SK-N-SH (cell line): ENCODE measurements at regions not wholly inside any gene's neighbourhood (a gene's known extent, or its start where the extent isn't known, plus 50 kb on each side); places are given as distances from the start of the nearest gene placed in this dataset.
"Not testable (repeated sequence)": the region's sequence is repeated elsewhere in the genome, so short reads cannot be mapped to it uniquely, and the experiment has no call there.

Source experiments
- CTCF ChIA-PET: fragments of 300-600, 350-600 bp; formaldehyde crosslinking; extraction: SDS; loops from one replicate; lab custom pipeline; 2021; lab: Yijun Ruan, JAX
- POLR2A ChIA-PET: fragments of 350-600 bp; sonication (Branson Sonifier 250); formaldehyde crosslinking; extraction: SDS; loops from one replicate; lab custom pipeline; 2020; ENCODE audit warnings: antibody characterized with exemption, inconsistent platforms; lab: Yijun Ruan, JAX
- DNase-seq: peaks from one replicate; pipeline ENCODE4 v3.0.0; 2012
- H2AFZ ChIP-seq: fragments of 200-600 bp; sonication (generic); 2 replicates; pipeline ENCODE4 v1.8.1; 2016; ENCODE audit warnings: antibody characterized with exemption, mild to moderate bottlenecking, low read depth
- H3F3A ChIP-seq: fragments of 200-600 bp; sonication (generic); replicated peaks from 2 replicates; pipeline ENCODE3; 2016; ENCODE audit warnings: antibody characterized with exemption, mild to moderate bottlenecking; ENCODE audit not compliant: insufficient read depth
- H3K27ac ChIP-seq, 2 experiments: fragments of 200-500 bp in 1 of 2; fragments of 200-600 bp in 1 of 2; sonication (Bioruptor generic) in 1 of 2; sonication (generic), shearing (Covaris generic) in 1 of 2; 2 replicates each; pipeline versions ENCODE4 v1.5.1 to v1.6.1; 2014 to 2016; ENCODE audit warnings: low read depth in 2 of 2, inconsistent platforms in 1 of 2, low read length in 1 of 2, mild to moderate bottlenecking in 1 of 2, mixed read lengths in 1 of 2
- H3K27me3 ChIP-seq: fragments of 200-600 bp; sonication (generic), shearing (Covaris generic); 2 replicates; pipeline ENCODE4 v1.6.1; 2016; ENCODE audit warnings: mixed run types; ENCODE audit not compliant: insufficient read depth
- H3K36me3 ChIP-seq, 2 experiments: fragments of 200-500 bp in 1 of 2; fragments of 200-600 bp in 1 of 2; sonication (Bioruptor generic) in 1 of 2; sonication (generic) in 1 of 2; replicated peaks in 1 of 2; 2 replicates each; pipeline versions ENCODE3 to v1.5.1; 2014 to 2016; ENCODE audit warnings: low read length in 1 of 2, mild to moderate bottlenecking in 1 of 2; ENCODE audit not compliant: insufficient read depth in 2 of 2, control insufficient read depth in 1 of 2
- H3K4me1 ChIP-seq, 2 experiments: fragments of 200-500 bp in 1 of 2; fragments of 200-600 bp in 1 of 2; sonication (Bioruptor generic) in 1 of 2; sonication (generic), shearing (Covaris generic) in 1 of 2; 2 replicates each; pipeline versions ENCODE4 v1.5.1 to v1.6.1; 2014 to 2016; ENCODE audit warnings: low read depth in 1 of 2, low read length in 1 of 2, mixed run types in 1 of 2; ENCODE audit not compliant: insufficient read depth in 2 of 2, control insufficient read depth in 1 of 2
- H3K4me2 ChIP-seq: fragments of 200-600 bp; sonication (generic), shearing (Covaris generic); 2 replicates; pipeline ENCODE4 v1.6.1; 2017; ENCODE audit warnings: mixed run types
- H3K4me3 ChIP-seq, 2 experiments: fragments of 200-500 bp in 1 of 2; fragments of 200-600 bp in 1 of 2; sonication (Bioruptor generic) in 1 of 2; sonication (generic), shearing (Covaris generic) in 1 of 2; 2 replicates each; pipeline versions ENCODE4 v1.5.1 to v1.8.1; 2014 to 2016; ENCODE audit warnings: low read depth in 2 of 2, inconsistent platforms in 1 of 2, low read length in 1 of 2, mild to moderate bottlenecking in 1 of 2, mixed read lengths in 1 of 2, moderate library complexity in 1 of 2
- H3K79me2 ChIP-seq: fragments of 200-600 bp; sonication (generic); 2 replicates; pipeline ENCODE4 v1.8.1; 2017; ENCODE audit warnings: mild to moderate bottlenecking; ENCODE audit not compliant: insufficient read depth
- H3K9ac ChIP-seq: fragments of 200-600 bp; sonication (generic); 2 replicates; pipeline ENCODE4 v1.6.1; 2017; ENCODE audit warnings: mixed run types
- H3K9me2 ChIP-seq: fragments of 200-600 bp; sonication (generic); 2 replicates; pipeline ENCODE4 v1.6.1; 2017; ENCODE audit warnings: mixed run types
- H3K9me3 ChIP-seq: fragments of 200-600 bp; sonication (generic); 2 replicates; pipeline ENCODE4 v1.6.1; 2017; ENCODE audit warnings: mixed run types, mild to moderate bottlenecking, moderate library complexity
- H4K20me1 ChIP-seq: fragments of 200-600 bp; sonication (generic); 2 replicates; pipeline ENCODE4 v1.6.1; 2017; ENCODE audit warnings: mild to moderate bottlenecking, mixed run types; ENCODE audit not compliant: insufficient read depth
- CHD2 ChIP-seq: fragments of 150-350 bp; IDR thresholded peaks from 2 replicates; pipeline ENCODE4 v1.6.1; 2018; ENCODE audit warnings: low read length; ENCODE audit not compliant: partially characterized antibody
- ELF1 ChIP-seq: IDR thresholded peaks from 2 replicates; pipeline ENCODE4 v1.4.0; 2012
- FOXJ3 ChIP-seq: sonication (generic); formaldehyde crosslinking; IDR thresholded peaks from 2 replicates; pipeline ENCODE4 v1.5.1; 2020; ENCODE audit warnings: mild to moderate bottlenecking, missing genetic modification reagents
- FOXM1 ChIP-seq: IDR thresholded peaks from 2 replicates; pipeline ENCODE4 v1.4.0; 2012; ENCODE audit warnings: low read depth, mild to moderate bottlenecking
- RFX5 ChIP-seq: IDR thresholded peaks from 2 replicates; pipeline ENCODE4 v1.6.1; 2012; ENCODE audit warnings: mild to moderate bottlenecking, improper control_type of control experiment, low read length
- RXRA ChIP-seq: IDR thresholded peaks from 2 replicates; pipeline ENCODE4 v1.4.0; 2012; ENCODE audit warnings: low read depth, mild to moderate bottlenecking, borderline replicate concordance
- SIN3A ChIP-seq: IDR thresholded peaks from 2 replicates; pipeline ENCODE4 v1.6.1; 2012; ENCODE audit warnings: low read depth, mild to moderate bottlenecking, low read length, moderate library complexity, borderline replicate concordance
- SMC3 ChIP-seq: IDR thresholded peaks from 2 replicates; pipeline ENCODE4 v1.6.1; 2012; ENCODE audit warnings: low read depth, low read length, improper control_type of control experiment
- TEAD4 ChIP-seq: IDR thresholded peaks from 2 replicates; pipeline ENCODE4 v1.4.0; 2012; ENCODE audit warnings: mild to moderate bottlenecking, borderline replicate concordance; ENCODE audit not compliant: insufficient read depth
- WGBS: methylation state at CpG from one replicate; pipeline ENCODE4 v1.1.6; 2017; ENCODE audit warnings: low lambda C conversion rate; 5-methylcytosine and 5-hydroxymethylcytosine counted together
- TF ChIP-seq, protein P1 (sequence below): fragments of 150-350 bp; IDR thresholded peaks from 2 replicates; pipeline ENCODE4 v1.6.1; 2016; ENCODE audit warnings: mild to moderate bottlenecking, low read depth, low read length
- TF ChIP-seq, protein P2 (sequence below): IDR thresholded peaks from 2 replicates; pipeline ENCODE4 v1.6.1; 2012; ENCODE audit warnings: mild to moderate bottlenecking, low read depth, low read length, moderate library complexity
- TF ChIP-seq, protein P3 (sequence below): fragments of 200-600 bp; sonication (generic); IDR thresholded peaks from 2 replicates; pipeline ENCODE4 v1.6.1; 2017; ENCODE audit warnings: antibody characterized with exemption, mild to moderate bottlenecking, moderate library complexity
- TF ChIP-seq, protein P4 (sequence below): IDR thresholded peaks from 2 replicates; pipeline ENCODE4 v1.4.0; 2012; ENCODE audit warnings: low read depth, borderline replicate concordance

DNA sequence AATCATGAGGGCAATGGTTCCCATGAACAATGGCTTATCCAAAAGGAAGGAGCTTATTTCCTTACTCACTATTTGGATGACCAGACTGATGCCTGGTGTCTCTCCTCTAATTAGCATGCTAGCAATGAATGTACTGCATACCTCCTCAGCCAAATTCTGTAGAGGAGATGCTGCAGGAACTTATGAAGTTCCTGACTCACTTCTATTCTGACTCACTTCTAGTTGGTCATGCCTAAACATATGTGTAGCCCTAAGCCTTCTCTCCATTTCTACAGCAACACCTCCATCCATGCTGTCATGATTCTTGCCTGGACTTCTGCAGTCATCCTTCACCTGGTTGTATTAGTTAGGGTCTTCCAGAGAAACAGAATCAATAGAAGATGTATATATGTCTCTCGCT is 59.9 kb upstream of the MRPS9 start:
- no peaks in the 10 kb centered on the region for H3F3A ChIP-seq
- POLR2A ChIA-PET: no interaction called here
- H3K79me2 ChIP-seq: no peaks in the 10 kb centered on the region
- TF ChIP-seq SMC3 (no peak), FOXJ3 (CRISPR knock-in tag) (no peak), SIN3A (no peak), RFX5 (no peak), TEAD4 (no peak), RXRA (no peak), CHD2 (no peak), FOXM1 (no peak), ELF1 (no peak)
- TF ChIP-seq, protein P1, sequence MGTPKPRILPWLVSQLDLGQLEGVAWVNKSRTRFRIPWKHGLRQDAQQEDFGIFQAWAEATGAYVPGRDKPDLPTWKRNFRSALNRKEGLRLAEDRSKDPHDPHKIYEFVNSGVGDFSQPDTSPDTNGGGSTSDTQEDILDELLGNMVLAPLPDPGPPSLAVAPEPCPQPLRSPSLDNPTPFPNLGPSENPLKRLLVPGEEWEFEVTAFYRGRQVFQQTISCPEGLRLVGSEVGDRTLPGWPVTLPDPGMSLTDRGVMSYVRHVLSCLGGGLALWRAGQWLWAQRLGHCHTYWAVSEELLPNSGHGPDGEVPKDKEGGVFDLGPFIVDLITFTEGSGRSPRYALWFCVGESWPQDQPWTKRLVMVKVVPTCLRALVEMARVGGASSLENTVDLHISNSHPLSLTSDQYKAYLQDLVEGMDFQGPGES: no peak
- TF ChIP-seq, protein P2, sequence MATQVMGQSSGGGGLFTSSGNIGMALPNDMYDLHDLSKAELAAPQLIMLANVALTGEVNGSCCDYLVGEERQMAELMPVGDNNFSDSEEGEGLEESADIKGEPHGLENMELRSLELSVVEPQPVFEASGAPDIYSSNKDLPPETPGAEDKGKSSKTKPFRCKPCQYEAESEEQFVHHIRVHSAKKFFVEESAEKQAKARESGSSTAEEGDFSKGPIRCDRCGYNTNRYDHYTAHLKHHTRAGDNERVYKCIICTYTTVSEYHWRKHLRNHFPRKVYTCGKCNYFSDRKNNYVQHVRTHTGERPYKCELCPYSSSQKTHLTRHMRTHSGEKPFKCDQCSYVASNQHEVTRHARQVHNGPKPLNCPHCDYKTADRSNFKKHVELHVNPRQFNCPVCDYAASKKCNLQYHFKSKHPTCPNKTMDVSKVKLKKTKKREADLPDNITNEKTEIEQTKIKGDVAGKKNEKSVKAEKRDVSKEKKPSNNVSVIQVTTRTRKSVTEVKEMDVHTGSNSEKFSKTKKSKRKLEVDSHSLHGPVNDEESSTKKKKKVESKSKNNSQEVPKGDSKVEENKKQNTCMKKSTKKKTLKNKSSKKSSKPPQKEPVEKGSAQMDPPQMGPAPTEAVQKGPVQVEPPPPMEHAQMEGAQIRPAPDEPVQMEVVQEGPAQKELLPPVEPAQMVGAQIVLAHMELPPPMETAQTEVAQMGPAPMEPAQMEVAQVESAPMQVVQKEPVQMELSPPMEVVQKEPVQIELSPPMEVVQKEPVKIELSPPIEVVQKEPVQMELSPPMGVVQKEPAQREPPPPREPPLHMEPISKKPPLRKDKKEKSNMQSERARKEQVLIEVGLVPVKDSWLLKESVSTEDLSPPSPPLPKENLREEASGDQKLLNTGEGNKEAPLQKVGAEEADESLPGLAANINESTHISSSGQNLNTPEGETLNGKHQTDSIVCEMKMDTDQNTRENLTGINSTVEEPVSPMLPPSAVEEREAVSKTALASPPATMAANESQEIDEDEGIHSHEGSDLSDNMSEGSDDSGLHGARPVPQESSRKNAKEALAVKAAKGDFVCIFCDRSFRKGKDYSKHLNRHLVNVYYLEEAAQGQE: no peak
- TF ChIP-seq, protein P3, sequence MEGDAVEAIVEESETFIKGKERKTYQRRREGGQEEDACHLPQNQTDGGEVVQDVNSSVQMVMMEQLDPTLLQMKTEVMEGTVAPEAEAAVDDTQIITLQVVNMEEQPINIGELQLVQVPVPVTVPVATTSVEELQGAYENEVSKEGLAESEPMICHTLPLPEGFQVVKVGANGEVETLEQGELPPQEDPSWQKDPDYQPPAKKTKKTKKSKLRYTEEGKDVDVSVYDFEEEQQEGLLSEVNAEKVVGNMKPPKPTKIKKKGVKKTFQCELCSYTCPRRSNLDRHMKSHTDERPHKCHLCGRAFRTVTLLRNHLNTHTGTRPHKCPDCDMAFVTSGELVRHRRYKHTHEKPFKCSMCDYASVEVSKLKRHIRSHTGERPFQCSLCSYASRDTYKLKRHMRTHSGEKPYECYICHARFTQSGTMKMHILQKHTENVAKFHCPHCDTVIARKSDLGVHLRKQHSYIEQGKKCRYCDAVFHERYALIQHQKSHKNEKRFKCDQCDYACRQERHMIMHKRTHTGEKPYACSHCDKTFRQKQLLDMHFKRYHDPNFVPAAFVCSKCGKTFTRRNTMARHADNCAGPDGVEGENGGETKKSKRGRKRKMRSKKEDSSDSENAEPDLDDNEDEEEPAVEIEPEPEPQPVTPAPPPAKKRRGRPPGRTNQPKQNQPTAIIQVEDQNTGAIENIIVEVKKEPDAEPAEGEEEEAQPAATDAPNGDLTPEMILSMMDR: no peak
- TF ChIP-seq, protein P4, sequence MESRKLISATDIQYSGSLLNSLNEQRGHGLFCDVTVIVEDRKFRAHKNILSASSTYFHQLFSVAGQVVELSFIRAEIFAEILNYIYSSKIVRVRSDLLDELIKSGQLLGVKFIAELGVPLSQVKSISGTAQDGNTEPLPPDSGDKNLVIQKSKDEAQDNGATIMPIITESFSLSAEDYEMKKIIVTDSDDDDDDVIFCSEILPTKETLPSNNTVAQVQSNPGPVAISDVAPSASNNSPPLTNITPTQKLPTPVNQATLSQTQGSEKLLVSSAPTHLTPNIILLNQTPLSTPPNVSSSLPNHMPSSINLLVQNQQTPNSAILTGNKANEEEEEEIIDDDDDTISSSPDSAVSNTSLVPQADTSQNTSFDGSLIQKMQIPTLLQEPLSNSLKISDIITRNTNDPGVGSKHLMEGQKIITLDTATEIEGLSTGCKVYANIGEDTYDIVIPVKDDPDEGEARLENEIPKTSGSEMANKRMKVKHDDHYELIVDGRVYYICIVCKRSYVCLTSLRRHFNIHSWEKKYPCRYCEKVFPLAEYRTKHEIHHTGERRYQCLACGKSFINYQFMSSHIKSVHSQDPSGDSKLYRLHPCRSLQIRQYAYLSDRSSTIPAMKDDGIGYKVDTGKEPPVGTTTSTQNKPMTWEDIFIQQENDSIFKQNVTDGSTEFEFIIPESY: no peak
- H2AFZ ChIP-seq: no peak overlapping the region
- no peaks in the 10 kb centered on the region for H3K9me3 ChIP-seq
- no peaks in the 10 kb centered on the region for H4K20me1 ChIP-seq
- H3K9ac ChIP-seq: no peak overlapping the region
- H3K27me3 ChIP-seq: no peaks in the 10 kb centered on the region
- no peak overlapping the region for H3K4me2 ChIP-seq
- no peak for DNase-seq
- H3K27ac ChIP-seq: no peak overlapping the region
- H3K36me3 ChIP-seq: no peaks in the 10 kb centered on the region
- no peaks in the 10 kb centered on the region for H3K4me1 ChIP-seq
- CTCF ChIA-PET: no interaction called here
- H3K9me2 ChIP-seq: no peaks in the 10 kb centered on the region
- H3K4me3 ChIP-seq: no peak overlapping the region
- WGBS: 0% methylated on average over 1 of the region's 1 CpG

DNA sequence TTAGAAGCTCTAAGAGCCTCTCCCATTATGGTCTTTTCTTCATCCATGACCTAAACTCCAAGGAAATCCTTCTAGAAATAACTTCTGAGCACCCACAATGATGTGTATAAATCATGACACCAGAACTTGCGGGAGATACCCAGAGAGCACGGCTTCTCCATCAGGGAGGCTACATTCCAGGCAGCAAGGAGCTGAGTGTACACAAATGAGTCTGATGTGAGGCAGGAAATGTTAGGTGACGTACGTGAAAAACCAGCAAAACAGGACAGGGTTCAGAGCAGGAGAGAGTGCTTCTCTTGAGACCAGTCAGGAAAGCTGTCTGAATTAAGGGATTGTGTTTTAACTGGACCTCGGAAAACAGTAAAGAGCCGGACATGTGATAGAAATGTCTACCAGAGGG is 58.1 kb upstream of the MRPS9 start:
- H3F3A ChIP-seq, POLR2A ChIA-PET, H3K9ac ChIP-seq, DNase-seq, H3K4me2 ChIP-seq, H4K20me1 ChIP-seq, H3K79me2 ChIP-seq, H3K9me2 ChIP-seq, H3K9me3 ChIP-seq, H3K36me3 ChIP-seq, H3K4me3 ChIP-seq, CTCF ChIA-PET, H3K27ac ChIP-seq, H2AFZ ChIP-seq, H3K4me1 ChIP-seq, H3K27me3 ChIP-seq: not testable (repeated sequence)
- WGBS: 6% methylated on average over 6 of the region's 6 CpGs
